ENCODE measurements at regions not wholly inside any gene's neighbourhood (a gene's known extent, or its start where the extent isn't known, plus 50 kb on each side); places are given as distances from the start of the nearest gene placed in this dataset.

DNA sequence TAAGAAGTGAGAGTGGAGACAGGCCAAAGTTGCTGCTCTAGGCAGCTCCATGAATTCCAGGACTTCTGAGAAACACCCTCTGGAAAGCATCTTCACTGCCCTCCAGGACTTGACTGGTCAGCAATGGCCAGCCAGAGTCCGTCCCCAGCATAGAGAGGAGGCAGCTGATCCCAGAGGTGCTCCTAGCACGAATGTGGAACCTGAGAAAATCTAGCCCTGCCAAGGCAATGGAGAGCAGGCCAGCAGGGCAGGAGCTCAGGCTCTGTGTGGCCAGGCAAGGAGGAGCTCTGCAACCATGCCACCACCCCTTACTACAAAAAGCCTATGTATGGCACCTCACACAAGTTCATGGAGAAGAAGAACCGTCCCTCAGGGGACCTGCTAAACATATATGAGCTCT is 56.1 kb upstream of the SPTLC1 start:
- no peak for TF ChIP-seq CTCF (IDR thresholded peaks at IDR 0.05)
- no peak for TF ChIP-seq POLR2A (IDR thresholded peaks at IDR 0.05)

Measured in vagina (tissue), 2 donors.